H9 (cell line): ENCODE measurements at regions not wholly inside any gene's neighbourhood (a gene's known extent, or its start where the extent isn't known, plus 50 kb on each side); places are given as distances from the start of the nearest gene placed in this dataset.
"Not testable (repeated sequence)": the region's sequence is repeated elsewhere in the genome, so short reads cannot be mapped to it uniquely, and the experiment has no call there.

Experiments used
- DNase-seq: peaks from one replicate; pipeline ENCODE4 v3.0.0-alpha.2; 2017
- H2AFZ ChIP-seq: one replicate; pipeline ENCODE4 v1.6.1; 2013; ENCODE audit warnings: mild to moderate bottlenecking, low read length, control low read depth, moderate library complexity
- H2AK5ac ChIP-seq: 2 replicates; pipeline ENCODE4 v1.6.1; 2013; ENCODE audit warnings: low read length, control low read depth, mixed read lengths; ENCODE audit not compliant: insufficient read length
- H2BK120ac ChIP-seq: one replicate; pipeline ENCODE4 v1.6.1; 2013; ENCODE audit warnings: low read depth, mild to moderate bottlenecking, low read length, control low read depth, inconsistent platforms; ENCODE audit not compliant: poor library complexity, severe bottlenecking
- H2BK12ac ChIP-seq: 2 replicates; pipeline ENCODE4 v1.6.1; 2013; ENCODE audit warnings: low read length, control low read depth, mixed read lengths, low read depth; ENCODE audit not compliant: insufficient read length
- H2BK15ac ChIP-seq: 2 replicates; pipeline ENCODE4 v1.6.1; 2013; ENCODE audit warnings: low read depth, low read length, control low read depth
- H2BK20ac ChIP-seq: one replicate; pipeline ENCODE4 v1.6.1; 2013; ENCODE audit warnings: low read depth, mild to moderate bottlenecking, low read length, control low read depth, inconsistent platforms; ENCODE audit not compliant: poor library complexity, severe bottlenecking
- H2BK5ac ChIP-seq: 2 replicates; pipeline ENCODE4 v1.6.1; 2013; ENCODE audit warnings: low read length, control low read depth, mixed read lengths; ENCODE audit not compliant: insufficient read length
- H3K14ac ChIP-seq: 2 replicates; pipeline ENCODE4 v1.6.1; 2013; ENCODE audit warnings: low read length, control low read depth; ENCODE audit not compliant: insufficient read depth
- H3K18ac ChIP-seq: 2 replicates; pipeline ENCODE4 v1.6.1; 2013; ENCODE audit warnings: low read depth, mild to moderate bottlenecking, mixed read lengths, low read length, control low read depth; ENCODE audit not compliant: insufficient read length
- H3K23ac ChIP-seq: 2 replicates; pipeline ENCODE4 v1.6.1; 2013; ENCODE audit warnings: low read length, control low read depth, mixed read lengths, low read depth; ENCODE audit not compliant: insufficient read length
- H3K23me2 ChIP-seq: 2 replicates; pipeline ENCODE4 v1.6.1; 2013; ENCODE audit warnings: low read depth, mild to moderate bottlenecking, mixed read lengths, low read length, control low read depth; ENCODE audit not compliant: insufficient read length, poor library complexity, severe bottlenecking
- H3K27ac ChIP-seq: 2 replicates; pipeline ENCODE4 v1.5.1; 2013; ENCODE audit warnings: low read length, control low read depth, mixed read lengths, low read depth; ENCODE audit not compliant: insufficient read length
- H3K27me3 ChIP-seq: 2 replicates; pipeline ENCODE4 v1.6.1; 2013; ENCODE audit warnings: low read length, control low read depth, inconsistent platforms; ENCODE audit not compliant: insufficient read depth
- H3K4ac ChIP-seq: 2 replicates; pipeline ENCODE4 v1.6.1; 2013; ENCODE audit warnings: low read depth, mild to moderate bottlenecking, control low read depth, inconsistent platforms, low read length, moderate library complexity
- H3K4me1 ChIP-seq: 2 replicates; pipeline ENCODE4 v1.6.1; 2013; ENCODE audit warnings: low read length, control low read depth, inconsistent platforms; ENCODE audit not compliant: insufficient read depth
- H3K4me2 ChIP-seq: 2 replicates; pipeline ENCODE4 v1.6.1; 2013; ENCODE audit warnings: low read length, control low read depth, mixed read lengths; ENCODE audit not compliant: insufficient read length, insufficient read depth
- H3K56ac ChIP-seq: 2 replicates; pipeline ENCODE4 v1.6.1; 2013; ENCODE audit warnings: low read depth, mild to moderate bottlenecking, mixed read lengths, low read length, control low read depth; ENCODE audit not compliant: insufficient read length
- H3K79me1 ChIP-seq: 2 replicates; pipeline ENCODE4 v1.6.1; 2013; ENCODE audit warnings: low read depth, mild to moderate bottlenecking, moderate library complexity, low read length, control low read depth, inconsistent platforms; ENCODE audit not compliant: insufficient read depth, poor library complexity, severe bottlenecking
- H3K79me2 ChIP-seq: 2 replicates; pipeline ENCODE4 v1.6.1; 2013; ENCODE audit warnings: low read length, control low read depth, inconsistent platforms; ENCODE audit not compliant: insufficient read depth
- H3K9ac ChIP-seq: 2 replicates; pipeline ENCODE4 v1.6.1; 2013; ENCODE audit warnings: low read length, control low read depth, mixed read lengths; ENCODE audit not compliant: insufficient read length; ENCODE audit errors: extremely low read depth
- H3K9me3 ChIP-seq: one replicate; pipeline ENCODE4 v1.6.1; 2013; ENCODE audit warnings: low read depth, low read length, inconsistent platforms; ENCODE audit not compliant: control insufficient read depth
- H3T11ph ChIP-seq: one replicate; pipeline ENCODE4 v1.6.1; 2013; ENCODE audit warnings: mild to moderate bottlenecking, low read length, control low read depth, inconsistent platforms
- H4K20me1 ChIP-seq: one replicate; pipeline ENCODE4 v1.6.1; 2013; ENCODE audit not compliant: control insufficient read depth, insufficient read length, insufficient read depth
- H4K5ac ChIP-seq: 2 replicates; pipeline ENCODE4 v1.6.1; 2013; ENCODE audit warnings: low read depth, mild to moderate bottlenecking, mixed read lengths, low read length, control low read depth; ENCODE audit not compliant: insufficient read length
- H4K8ac ChIP-seq: replicated peaks from 2 replicates; pipeline ENCODE4 v1.6.1; 2013; ENCODE audit warnings: low read length, control low read depth, mixed read lengths, low read depth; ENCODE audit not compliant: insufficient read length
- H4K91ac ChIP-seq: 2 replicates; pipeline ENCODE4 v1.6.1; 2013; ENCODE audit warnings: low read depth, mild to moderate bottlenecking, moderate library complexity, mixed read lengths, low read length, control low read depth; ENCODE audit not compliant: insufficient read length
- H3K27ac Mint-ChIP-seq, 3 experiments: 2 replicates in 2 of 3; 3 replicates in 1 of 3; pipeline ENCODE4 v1.8.0; 2020 to 2021; ENCODE audit warnings: mixed read lengths in 3 of 3, mild to moderate bottlenecking in 1 of 3, moderate library complexity in 1 of 3
- H3K27me3 Mint-ChIP-seq: 2 replicates; pipeline ENCODE4 v1.8.0; 2021; ENCODE audit warnings: low read depth, mild to moderate bottlenecking, moderate library complexity, mixed read lengths
- H3K36me3 Mint-ChIP-seq, 3 experiments: 2 replicates in 2 of 3; 3 replicates in 1 of 3; pipeline ENCODE4 v1.8.0; 2020 to 2021; ENCODE audit warnings: low read depth in 3 of 3, mixed read lengths in 3 of 3; ENCODE audit not compliant: insufficient read depth in 1 of 3
- H3K4me1 Mint-ChIP-seq, 2 experiments: 2 replicates each; pipeline ENCODE4 v1.8.0; 2020; ENCODE audit warnings: mixed read lengths in 2 of 2
- H3K4me3 Mint-ChIP-seq, 2 experiments: 2 replicates in 1 of 2; 3 replicates in 1 of 2; pipeline ENCODE4 v1.8.0; 2020 to 2021; ENCODE audit warnings: mild to moderate bottlenecking in 2 of 2, mixed read lengths in 2 of 2, moderate library complexity in 1 of 2
- H3K9me3 Mint-ChIP-seq, 2 experiments: 2 replicates in 1 of 2; 3 replicates in 1 of 2; pipeline ENCODE4 v1.8.0; 2020; ENCODE audit warnings: mild to moderate bottlenecking in 2 of 2, mixed read lengths in 2 of 2, moderate library complexity in 1 of 2
- CTCF ChIP-seq: fragments of 200-600 bp; sonication (generic); conservative IDR thresholded peaks from 3 replicates; pipeline ENCODE4 v1.8.0; 2021; ENCODE audit warnings: antibody characterized with exemption, mild to moderate bottlenecking
- WGBS: extraction: QIAGEN DNeasy Blood & Tissue Kit; methylation state at CpG from one replicate; pipeline ENCODE4 v1.1.7; 2013; ENCODE audit warnings: missing lambda C conversion rate, low lambda C conversion rate, mixed read lengths; ENCODE audit not compliant: insufficient read length; ENCODE audit errors: extremely low coverage; 5-methylcytosine and 5-hydroxymethylcytosine counted together

- H3K4me1 ChIP-seq = peaks cover 2% of the 10 kb centered on the region; the same call in 1 of the 2 replicates
- H2AFZ ChIP-seq = no peak overlapping the region
- H2BK15ac ChIP-seq = no peak overlapping the region
- H2BK20ac ChIP-seq = no peak overlapping the region
- no peak overlapping the region for H3K9ac ChIP-seq
- no peak overlapping the region for H4K91ac ChIP-seq
- no peak overlapping the region for H3K14ac ChIP-seq
- no CpG with 5 or more reads among the region's 2 CpGs for WGBS
- no peak overlapping the region for H3K56ac ChIP-seq
- H2BK120ac ChIP-seq = no peak overlapping the region
- no peak overlapping the region for H3K4me2 ChIP-seq
- H2BK5ac ChIP-seq = no peak overlapping the region
- H3K9me3 ChIP-seq = no peaks in the 10 kb centered on the region
- Mint-ChIP-seq H3K9me3 (peaks cover 7 to 15% of the 10 kb centered on the region in 2 experiments), H3K27ac (no peak overlapping the region), H3K27me3 (no peaks in the 10 kb centered on the region), H3K4me3 (no peak overlapping the region), H3K36me3 (peaks cover 9 to 24% (median 13%) of the 10 kb centered on the region in 3 experiments), H3K4me1 (peaks cover 19 to 26% of the 10 kb centered on the region in 2 experiments)
- H3T11ph ChIP-seq = no peak overlapping the region
- H3K23me2 ChIP-seq = no peaks in the 10 kb centered on the region
- H4K8ac ChIP-seq = no peak overlapping the region
- H3K27ac ChIP-seq = no peak overlapping the region
- DNase-seq = no peak
- no peak overlapping the region for H2AK5ac ChIP-seq
- H3K79me2 ChIP-seq = no peaks in the 10 kb centered on the region
- no peaks in the 10 kb centered on the region for H3K79me1 ChIP-seq
- TF ChIP-seq CTCF = no peak
- H3K18ac ChIP-seq = no peak overlapping the region
- H3K23ac ChIP-seq = no peak overlapping the region
- H3K4ac ChIP-seq = no peak overlapping the region
- no peaks in the 10 kb centered on the region for H4K20me1 ChIP-seq
- H2BK12ac ChIP-seq = no peak overlapping the region
- H3K27me3 ChIP-seq = no peaks in the 10 kb centered on the region
- no peak overlapping the region for H4K5ac ChIP-seq
These were observed 713.8 kb upstream of the PABPC4L start for GRCh38 chr4:134915355-134915754.

GRCh38 chr4:134914250-134914649 lies 712.7 kb upstream of the PABPC4L start:
- not testable (repeated sequence) for H4K8ac ChIP-seq, H3T11ph ChIP-seq, H3K27ac Mint-ChIP-seq, H3K4me1 ChIP-seq, H3K4me3 Mint-ChIP-seq, H3K27me3 Mint-ChIP-seq, H3K4ac ChIP-seq, H3K79me1 ChIP-seq, H2BK5ac ChIP-seq, H2BK20ac ChIP-seq, H2AK5ac ChIP-seq, H3K23me2 ChIP-seq, H2BK15ac ChIP-seq, H4K5ac ChIP-seq, H3K27me3 ChIP-seq, H3K56ac ChIP-seq, H3K79me2 ChIP-seq, H3K14ac ChIP-seq, H4K20me1 ChIP-seq, H2AFZ ChIP-seq, H3K4me2 ChIP-seq, H3K27ac ChIP-seq, H3K9me3 ChIP-seq, H3K18ac ChIP-seq, H4K91ac ChIP-seq, H3K23ac ChIP-seq, H2BK12ac ChIP-seq, H2BK120ac ChIP-seq, H3K9ac ChIP-seq
- WGBS = no CpG with 5 or more reads among the region's 7 CpGs
- peaks cover 7 to 14% of the 10 kb centered on the region in 2 experiments for H3K9me3 Mint-ChIP-seq
- peaks cover 9 to 24% (median 13%) of the 10 kb centered on the region in 3 experiments for H3K36me3 Mint-ChIP-seq
- H3K4me1 Mint-ChIP-seq = peaks cover 27 to 37% of the 10 kb centered on the region in 2 experiments
- peak; percentile 65 for DNase-seq
